Islet of Langerhans (tissue), 1 donor: ENCODE measurements at regions not wholly inside any gene's neighbourhood (a gene's known extent, or its start where the extent isn't known, plus 50 kb on each side); places are given as distances from the start of the nearest gene placed in this dataset.

ENCODE experiments used
- FAIRE-seq: peaks from one replicate; lab custom pipeline; 2011; peaks lifted over from hg19 to GRCh38; lab: Jason Lieb, UNC

- FAIRE-seq: no peak
These were observed 417.4 kb upstream of the RIOK2 start for GRCh38 chr5:97600486-97600885.

- FAIRE-seq: no peak
These were observed 418.6 kb upstream of the RIOK2 start for GRCh38 chr5:97601651-97602050.

- FAIRE-seq: no peak
These were observed 423.5 kb upstream of the RIOK2 start for GRCh38 chr5:97606531-97606930.

- FAIRE-seq: no peak
These were observed 425.5 kb upstream of the RIOK2 start for GRCh38 chr5:97608501-97608900.

GRCh38 chr5:97618721-97619120, 435.7 kb upstream of the RIOK2 start:
- no peak for FAIRE-seq

GRCh38 chr5:97623441-97623840, 440.4 kb upstream of the RIOK2 start:
- FAIRE-seq: no peak

GRCh38 chr5:97624886-97625285, 441.8 kb upstream of the RIOK2 start:
- no peak for FAIRE-seq

- FAIRE-seq: no peak
These were observed 444.2 kb upstream of the RIOK2 start for GRCh38 chr5:97627272-97627671.

GRCh38 chr5:97628031-97628430, 445.0 kb upstream of the RIOK2 start:
- FAIRE-seq: no peak

- no peak for FAIRE-seq
These were observed 445.8 kb upstream of the RIOK2 start for GRCh38 chr5:97628807-97629206.

- no peak for FAIRE-seq
These were observed 446.2 kb upstream of the RIOK2 start for GRCh38 chr5:97629276-97629675.

GRCh38 chr5:97635553-97635952, 452.5 kb upstream of the RIOK2 start:
- no peak for FAIRE-seq

GRCh38 chr5:97636766-97637165, 453.7 kb upstream of the RIOK2 start:
- FAIRE-seq: no peak

- no peak for FAIRE-seq
These were observed 458.0 kb upstream of the RIOK2 start for GRCh38 chr5:97641081-97641480.

GRCh38 chr5:97644206-97644605, 461.2 kb upstream of the RIOK2 start:
- FAIRE-seq: no peak

GRCh38 chr5:97644896-97645295, 461.8 kb upstream of the RIOK2 start:
- FAIRE-seq: no peak

GRCh38 chr5:97657239-97657638, 474.2 kb upstream of the RIOK2 start:
- no peak for FAIRE-seq

GRCh38 chr5:97658116-97658900, 475.3 kb upstream of the RIOK2 start:
- FAIRE-seq: no peak

GRCh38 chr5:97666783-97667182, 483.7 kb upstream of the RIOK2 start:
- no peak for FAIRE-seq

GRCh38 chr5:97670447-97670846, 487.4 kb upstream of the RIOK2 start:
- FAIRE-seq: no peak

- FAIRE-seq: no peak
These were observed 493.6 kb upstream of the RIOK2 start for GRCh38 chr5:97676608-97677007.

- FAIRE-seq: no peak
These were observed 511.0 kb upstream of the RIOK2 start for GRCh38 chr5:97694091-97694490.

GRCh38 chr5:97714424-97714823, 531.4 kb upstream of the RIOK2 start:
- no peak for FAIRE-seq

GRCh38 chr5:97726106-97726505, 543.1 kb upstream of the RIOK2 start:
- no peak for FAIRE-seq

- FAIRE-seq: no peak
These were observed 545.9 kb upstream of the RIOK2 start for GRCh38 chr5:97728920-97729319.
